ENCODE measurements at regions not wholly inside any gene's neighbourhood (a gene's known extent, or its start where the extent isn't known, plus 50 kb on each side); places are given as distances from the start of the nearest gene placed in this dataset.
"Not testable (repeated sequence)": the region's sequence is repeated elsewhere in the genome, so short reads cannot be mapped to it uniquely, and the experiment has no call there.

DNA sequence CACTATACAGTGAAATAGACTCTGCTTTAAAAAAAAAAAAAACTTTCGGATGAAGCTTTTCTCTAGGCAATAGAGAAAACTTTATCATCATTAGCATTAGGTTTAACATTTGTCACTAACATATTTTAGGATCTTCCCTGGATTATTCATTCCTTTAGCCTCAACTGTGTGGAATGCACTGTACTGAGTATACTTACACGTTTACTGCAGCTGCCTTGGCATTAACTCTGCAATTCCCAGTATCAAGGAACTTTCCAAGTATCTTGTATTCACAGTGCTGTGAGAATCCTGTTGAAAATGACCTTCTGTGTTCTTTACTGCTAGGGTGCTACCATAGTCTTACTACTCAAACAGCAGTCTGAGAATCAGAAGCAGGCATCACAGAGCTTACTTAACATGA is 328.2 kb upstream of the COL3A1 start:
- no peak for DNase-seq

DNA sequence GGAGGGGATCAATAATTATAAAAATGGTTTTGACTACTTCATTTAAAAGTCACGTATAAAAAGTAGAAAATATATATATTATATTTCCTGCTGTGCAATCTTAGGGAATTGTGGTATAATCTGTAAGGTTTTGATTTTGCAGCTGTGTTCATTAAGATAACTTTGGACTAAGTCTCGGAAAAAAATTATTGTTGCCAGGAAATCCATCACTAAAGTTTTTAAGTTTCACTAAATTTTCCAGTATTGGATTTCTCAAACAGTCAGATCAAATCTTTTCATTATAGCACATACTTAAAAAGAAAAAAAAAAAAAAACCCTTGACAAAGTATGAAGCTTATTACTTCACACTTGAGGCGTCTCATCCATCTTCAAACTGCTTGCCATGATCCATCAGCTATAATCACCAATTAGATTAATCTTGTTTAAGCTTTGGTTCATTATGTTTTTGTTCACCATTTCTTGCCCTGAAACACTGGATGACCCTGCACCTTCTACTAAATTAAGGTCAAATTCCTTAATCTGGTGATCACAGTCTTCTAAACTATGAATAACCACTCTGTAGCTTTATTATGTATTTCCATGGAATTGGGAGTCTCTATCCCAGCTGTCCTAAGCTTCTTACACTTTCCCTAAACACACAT is 326.6 kb upstream of the COL3A1 start:
- no peak for DNase-seq

DNA sequence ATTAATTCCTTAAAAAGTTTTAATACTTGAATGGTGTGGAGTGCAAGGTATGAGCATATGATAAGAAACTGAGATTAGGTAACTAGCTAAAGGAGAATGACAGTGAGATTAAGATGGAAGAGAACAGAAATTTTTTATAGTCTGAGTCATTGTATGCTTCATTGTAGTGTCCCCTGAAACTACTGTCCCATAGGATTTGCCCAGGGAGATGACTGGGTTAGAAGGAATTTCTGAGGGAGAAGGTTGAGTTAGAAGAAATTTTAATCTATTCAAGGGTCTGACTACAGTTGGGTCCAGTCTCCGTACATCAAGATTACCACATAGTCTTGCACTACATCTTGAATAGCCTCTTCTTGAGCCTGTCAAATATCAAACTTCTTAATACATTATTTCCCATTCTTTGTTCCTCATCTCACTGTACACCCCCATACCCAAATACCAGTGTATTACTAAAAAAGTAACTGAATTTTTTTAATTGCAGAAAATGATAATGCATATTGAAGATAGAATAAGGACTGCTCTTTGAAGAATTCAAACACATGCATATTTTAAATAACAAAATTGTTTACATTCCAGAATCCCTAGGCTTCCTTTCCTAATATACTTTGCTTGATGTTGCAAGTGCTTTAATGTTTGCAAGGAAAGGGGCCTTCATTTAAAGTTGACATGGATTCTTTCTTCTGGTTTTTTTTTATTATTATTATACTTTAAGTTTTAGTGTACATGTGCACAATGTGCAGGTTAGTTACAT is 314.3 kb upstream of the COL3A1 start:
- no peak for DNase-seq

DNA sequence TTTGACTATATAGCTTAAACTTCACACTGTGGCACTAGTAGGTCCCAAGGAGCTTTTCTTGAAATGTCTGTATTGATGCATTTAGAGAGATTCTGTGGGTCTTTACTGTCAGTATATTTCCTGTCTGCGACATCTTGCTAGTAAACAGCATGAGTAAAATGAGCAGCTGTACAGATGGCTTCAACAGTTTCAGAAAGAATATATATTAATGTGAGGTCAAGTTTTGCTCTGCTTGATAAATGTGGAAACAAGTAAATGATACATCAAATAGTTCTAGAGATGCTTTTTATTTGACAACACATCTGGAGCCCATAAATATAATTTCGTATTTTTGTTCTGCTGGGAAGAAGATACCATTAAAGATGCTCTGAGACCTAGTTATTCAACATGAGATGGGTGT is 310.9 kb upstream of the COL3A1 start:
- DNase-seq: no peak

DNA sequence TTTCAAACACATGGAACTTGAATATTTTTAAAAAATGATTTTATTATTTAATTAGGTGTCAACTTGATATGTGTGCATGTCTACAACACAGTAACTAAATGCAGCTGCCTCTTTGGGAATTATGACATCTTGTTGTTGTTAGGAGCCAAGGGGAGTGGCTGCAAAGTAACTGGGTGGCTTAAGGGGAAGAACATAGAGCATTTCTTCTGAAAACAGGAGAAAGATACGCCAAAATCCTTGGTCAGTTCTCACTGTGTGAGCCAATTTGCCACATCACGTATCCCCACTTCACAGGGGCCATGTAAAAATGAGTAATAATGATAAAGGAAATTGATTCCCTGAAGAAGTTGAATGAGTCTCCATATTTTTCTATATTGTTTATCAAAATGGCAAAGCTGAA is 309.8 kb upstream of the COL3A1 start:
- no peak for DNase-seq

DNA sequence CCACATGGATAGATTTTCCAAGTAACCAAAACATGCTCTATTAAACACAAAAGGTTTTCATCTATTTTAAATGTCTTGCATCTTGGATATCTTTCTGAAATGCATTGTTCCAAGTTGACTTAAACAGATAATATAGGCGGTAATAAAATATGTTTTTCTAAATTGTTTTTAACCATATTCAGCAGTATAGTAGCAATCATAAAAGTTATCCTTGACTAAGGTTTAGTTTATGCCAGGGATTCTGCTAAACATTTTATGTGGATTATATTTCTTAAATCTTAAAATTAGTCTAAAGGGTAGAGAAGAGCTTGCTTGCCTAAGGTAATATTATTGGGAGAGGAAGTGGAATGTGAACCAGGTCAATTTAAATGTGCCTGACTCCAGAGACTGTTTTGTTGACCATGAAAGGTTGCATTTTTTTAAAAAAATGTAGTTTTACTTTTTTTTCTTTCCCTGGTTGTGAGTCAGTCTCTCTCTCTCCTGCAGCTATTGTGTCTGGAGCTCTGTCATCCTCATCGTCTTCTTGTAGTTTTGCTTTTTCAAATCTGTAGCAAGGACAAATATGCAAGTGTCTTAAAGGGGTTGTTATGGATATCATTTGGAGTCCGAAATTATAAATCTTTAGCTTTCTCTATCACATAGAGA is 309.1 kb upstream of the COL3A1 start:
- no peak for DNase-seq

DNA sequence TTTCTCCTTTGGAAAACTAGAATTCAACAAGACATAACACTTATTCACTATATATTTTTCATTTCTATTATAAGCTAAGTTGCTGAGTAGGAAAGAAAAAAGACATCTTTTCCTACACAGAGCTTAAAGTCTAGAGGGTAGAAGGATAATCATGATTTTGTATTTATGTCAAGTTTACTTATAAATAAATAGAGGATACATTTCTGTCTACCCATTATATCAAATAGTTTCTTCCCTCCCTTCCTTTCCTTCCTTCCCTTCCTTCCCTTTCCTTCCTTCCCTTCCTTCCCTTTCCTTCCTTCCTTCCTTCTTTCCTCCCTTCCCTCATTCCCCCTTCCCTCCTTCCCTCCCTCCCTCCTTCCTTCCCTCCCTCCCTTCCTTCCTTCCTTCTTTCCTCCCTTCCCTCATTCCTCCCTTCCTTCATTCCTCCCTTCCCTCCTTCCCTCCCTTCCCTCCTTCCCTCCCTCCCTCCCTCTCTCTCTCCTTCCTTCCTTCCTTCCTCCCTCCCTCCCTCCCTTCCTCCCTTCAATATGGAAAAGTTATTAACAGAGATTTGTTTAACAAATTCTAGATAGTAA is 308.4 kb upstream of the COL3A1 start:
- DNase-seq: no peak

DNA sequence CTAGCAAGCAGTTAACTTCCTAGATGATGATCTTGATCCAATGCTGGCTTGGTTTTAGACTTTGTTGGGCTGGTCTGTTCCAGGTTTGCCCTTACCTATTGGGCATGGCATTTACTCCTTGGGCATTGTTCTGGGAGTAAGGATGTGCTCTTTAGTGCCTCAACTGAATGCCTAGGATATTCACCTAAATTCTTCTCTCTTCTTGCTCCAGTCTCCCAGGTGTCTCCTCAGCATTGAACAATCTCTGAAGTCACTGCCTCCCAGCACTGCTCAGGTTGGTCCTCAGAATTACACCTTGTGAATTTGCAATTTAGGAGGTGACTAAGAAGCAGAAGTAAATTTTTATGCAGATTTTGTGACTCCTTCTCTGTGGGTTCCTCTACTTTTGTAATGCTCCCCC is 307.7 kb upstream of the COL3A1 start:
- no peak for DNase-seq

DNA sequence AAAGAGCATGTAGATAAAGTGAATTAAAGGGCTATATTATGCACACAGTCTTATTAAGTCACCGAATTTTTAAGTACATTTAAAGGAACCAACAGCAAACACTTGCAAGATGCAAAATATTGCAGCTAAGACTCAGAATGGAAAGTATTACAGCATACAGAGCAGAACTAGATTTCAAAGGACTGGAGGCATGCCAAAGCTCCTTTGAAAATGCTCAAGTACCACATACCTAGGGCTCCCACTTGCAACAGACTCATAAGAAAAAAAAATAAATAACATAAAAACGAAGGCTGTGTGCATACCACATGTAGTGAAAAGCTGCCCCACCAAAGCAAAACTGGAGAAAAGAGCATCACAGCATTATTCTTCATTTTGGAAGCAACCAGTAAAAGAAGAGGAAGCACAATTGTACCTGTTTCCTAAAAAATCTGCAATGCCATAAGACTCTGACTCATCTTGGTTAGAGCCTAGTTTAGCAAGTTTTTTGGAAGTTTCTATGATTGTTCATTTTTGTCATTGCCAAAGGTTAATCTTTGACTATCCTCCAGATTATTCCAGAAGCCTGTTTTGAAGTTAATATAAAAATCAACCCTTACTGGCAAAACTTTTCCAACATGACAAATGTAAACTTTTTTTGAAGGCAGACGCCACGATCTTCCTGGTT is 306.0 kb upstream of the COL3A1 start:
- DNase-seq: no peak

DNA sequence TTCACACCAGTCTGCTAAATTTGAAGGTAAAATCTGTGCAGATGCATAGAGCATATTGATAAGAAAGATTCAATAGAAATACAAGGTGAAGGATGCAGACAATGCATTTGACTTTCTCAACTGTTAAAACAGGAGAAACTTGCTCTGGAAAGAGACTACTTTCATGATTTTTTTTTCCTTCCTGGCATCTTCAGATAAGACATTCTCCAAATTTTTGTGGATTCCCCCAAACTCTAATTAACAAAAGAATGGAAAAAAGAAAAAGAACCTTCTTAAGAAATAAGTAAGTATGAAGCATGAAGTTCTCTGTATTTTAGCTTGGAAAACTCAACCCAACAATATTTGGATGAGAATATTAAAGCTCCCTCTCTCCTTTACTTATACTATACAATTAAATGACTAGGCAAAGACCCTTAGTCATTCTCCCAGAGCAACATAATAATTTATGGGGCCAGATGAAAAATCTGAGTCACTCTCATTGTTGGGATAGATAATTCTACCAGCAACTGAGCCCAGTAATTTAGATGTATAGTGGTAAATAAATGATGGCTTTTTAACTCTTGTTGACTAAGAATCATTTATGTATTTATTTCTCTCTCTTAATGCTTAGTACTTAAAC is 298.7 kb upstream of the COL3A1 start:
- no peak for DNase-seq

DNA sequence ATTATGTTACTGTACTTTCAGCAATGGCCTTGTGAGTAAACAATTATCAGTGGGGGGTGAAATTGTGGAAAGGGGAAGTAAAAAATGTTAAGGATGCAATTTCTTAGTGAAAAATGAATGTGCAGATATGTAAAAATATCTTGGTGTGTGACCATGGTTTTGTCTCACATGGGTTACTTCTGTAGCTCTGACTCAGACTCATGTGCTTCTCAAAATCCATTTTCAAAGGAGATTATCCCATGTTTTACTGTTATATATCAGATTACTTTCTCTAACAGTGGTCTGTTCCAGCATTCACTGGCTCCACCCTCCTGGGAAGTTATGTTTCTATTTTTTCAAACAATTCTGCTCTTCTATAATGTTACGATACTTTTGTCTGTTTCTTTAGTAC is 298.2 kb upstream of the COL3A1 start:
- no peak for DNase-seq

DNA sequence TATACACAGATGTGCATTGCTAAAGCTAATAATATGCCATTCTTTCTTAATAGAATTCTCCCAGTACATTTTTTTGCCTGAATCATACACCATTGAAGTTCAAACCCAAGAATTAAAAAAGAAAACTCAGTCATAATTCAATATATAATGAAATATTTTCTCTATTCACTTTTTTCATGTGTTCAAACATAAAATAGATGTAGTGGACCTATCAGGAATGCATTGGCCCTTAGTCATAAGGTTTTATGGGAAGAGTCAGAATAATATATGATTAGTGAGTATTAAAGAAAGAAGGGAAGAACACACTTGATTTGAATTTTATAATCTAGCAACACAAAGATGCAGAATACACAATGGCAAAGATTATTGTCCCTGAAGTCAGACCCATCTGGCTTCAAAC is 297.0 kb upstream of the COL3A1 start:
- no peak for DNase-seq

DNA sequence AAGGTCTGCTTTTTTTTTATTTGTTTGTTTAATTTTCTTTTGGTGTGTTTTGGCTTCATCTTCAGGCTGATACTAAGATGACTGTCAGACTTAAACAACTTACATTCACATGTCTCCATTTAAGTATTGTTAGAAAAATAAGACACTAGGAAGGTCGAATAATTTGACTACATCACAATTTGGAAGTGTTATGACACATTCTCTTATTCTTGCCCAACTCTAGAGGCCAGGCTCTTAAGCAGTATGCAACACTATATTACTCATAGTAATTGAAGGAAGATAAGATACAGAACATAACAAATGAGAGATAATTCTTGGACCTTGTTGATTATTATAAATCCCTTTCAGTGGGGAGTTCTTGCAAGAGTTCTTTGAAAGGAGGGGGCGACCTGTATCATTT is 295.3 kb upstream of the COL3A1 start:
- no peak for DNase-seq

DNA sequence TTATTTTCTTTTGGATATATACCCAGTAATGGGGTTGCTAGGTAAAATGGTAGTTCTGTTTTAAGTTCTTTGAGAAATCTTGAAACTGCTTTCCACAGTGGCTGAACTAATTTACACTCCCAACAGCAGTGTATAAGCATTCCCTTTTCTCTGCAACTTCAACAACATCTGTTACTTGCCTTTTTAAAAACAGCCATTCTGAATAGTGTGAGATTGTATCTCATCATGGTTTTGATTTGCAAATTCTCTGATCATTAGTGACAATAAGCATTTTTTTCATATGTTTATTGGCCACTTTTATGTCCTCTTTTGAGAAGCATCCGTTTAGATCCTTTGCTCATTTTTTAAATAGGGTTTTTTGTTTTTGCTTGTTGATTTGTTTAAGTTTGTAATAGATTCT is 291.3 kb upstream of the COL3A1 start:
- DNase-seq: no peak

DNA sequence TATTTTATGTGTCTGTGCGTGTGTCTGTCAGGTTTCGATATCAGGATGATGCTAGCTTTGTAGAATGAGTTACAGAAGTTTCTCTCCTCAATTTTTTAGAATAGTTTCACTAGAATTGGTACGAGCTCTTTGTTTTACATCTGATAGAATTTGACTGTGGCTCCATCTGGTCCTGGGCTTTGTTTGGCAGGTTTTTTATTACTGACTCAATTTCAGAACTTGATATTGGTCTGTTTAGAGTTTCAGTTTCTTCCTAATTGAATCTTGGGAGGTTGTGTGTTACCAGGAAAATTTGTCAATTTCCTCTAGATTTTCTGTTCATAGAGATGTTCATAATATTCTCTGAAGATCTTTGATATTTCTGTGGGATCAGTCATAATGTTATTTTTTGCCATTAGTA is 289.4 kb upstream of the COL3A1 start:
- DNase-seq: no peak

DNA sequence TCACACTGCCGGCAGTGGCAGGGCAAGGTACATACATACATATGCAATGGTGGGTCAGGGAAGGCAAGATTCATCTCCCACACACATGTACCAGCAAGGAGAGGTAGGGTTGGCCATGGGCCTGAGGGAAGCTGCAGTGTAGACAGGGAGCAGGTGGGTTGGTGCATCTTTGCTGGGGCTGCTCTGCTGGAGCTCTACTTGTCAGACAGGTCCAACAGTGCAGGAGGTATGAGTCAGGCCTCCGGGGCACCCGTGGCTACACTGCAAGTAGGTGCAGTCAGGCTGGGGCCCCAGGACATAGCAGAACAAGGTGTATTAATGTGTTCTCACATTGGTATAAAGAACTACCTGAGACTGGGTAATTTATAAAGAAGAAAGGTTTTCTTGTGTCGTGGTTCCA is 281.1 kb upstream of the COL3A1 start:
- no peak for DNase-seq

DNA sequence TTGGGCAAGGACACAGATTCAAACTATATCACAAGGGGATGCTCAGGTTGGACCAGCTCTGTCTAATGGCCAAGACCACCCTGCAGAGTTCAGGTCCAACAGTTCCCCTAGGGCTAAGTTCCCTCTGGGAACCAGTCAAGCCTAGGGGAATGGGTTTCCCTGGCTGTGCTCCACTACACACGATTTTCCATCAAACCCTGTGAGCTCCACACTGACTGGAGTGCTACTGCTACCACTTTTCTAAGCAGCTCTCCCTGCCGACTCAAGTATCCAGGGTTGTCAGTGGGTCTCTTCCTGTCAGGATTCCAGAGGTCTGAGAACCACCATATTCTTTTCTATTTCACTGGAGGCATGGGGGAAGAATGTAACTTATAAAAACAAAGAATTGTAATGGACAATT is 280.4 kb upstream of the COL3A1 start:
- no peak for DNase-seq

DNA sequence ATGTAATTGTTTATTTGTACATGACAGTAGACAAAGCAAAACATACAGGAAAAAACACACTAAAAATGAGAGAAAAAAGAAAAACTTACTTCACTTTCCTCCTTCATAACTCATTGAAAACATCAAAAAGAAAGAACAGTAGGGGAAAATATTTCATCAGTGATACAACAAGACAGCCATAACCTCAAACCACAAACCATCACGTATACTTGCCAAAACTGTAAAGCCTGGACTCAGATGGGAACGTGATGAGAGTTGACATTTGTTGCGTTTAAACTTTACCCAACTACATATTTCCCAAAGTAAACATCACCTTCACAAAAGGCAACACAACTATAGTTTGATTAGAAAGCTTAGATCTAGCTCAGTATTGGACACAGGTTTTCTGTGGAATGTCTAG is 278.2 kb upstream of the COL3A1 start:
- DNase-seq: no peak

DNA sequence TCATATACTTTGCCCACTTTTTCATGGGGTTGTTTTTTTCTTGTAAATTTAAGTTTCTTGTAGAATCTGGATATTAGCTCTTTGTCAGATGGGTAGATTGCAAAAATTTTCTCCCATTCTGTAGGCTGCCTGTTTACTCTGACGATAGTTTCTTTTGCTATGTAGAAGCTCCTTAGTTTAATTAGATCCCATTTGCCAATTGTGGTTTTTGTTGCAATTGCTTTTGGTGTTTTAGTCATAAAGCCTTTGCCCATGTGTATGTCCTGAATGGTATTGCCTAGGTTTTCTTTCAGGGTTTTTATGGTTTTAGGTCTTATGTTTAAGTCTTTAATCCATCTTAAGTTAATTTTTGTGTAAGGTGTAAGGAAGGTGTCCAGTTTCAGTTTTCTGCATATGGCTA is 276.0 kb upstream of the COL3A1 start:
- not testable (repeated sequence) for DNase-seq

DNA sequence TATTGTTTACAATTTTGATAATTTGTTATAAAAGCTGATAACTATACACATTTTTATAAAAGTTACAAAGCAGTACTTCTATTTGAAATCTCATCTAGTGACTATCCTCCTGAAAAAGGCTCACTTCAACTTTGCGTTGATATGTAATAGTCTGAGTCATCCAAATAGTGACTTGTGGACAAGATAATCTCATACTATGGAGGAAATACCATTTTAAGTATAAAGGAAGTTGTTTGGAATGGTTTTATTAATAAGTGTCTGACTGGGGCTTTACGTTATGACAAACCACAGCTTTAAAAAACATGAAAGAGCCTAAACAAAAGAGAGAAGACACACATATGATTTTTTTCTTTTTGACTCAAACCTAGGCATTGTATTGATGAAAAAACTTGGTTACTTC is 272.3 kb upstream of the COL3A1 start:
- DNase-seq: no peak

DNA sequence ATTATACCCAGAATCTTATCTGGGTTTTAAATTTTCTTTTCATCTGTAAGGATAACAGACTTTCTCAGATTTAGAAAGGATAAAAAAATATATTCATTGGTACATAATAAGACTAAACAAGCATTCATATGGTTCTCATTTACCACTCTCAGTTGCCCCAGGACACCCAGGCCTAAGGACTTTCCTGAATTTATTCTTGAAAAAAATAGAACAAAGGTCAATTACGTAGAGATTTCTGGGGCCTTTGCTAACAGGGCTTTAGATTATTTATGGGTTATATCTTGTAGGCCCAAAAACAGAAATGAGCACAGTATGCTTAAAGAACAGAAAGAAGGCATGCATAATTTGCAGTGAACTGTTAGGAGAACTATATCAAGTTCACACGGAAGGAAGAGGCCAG is 269.0 kb upstream of the COL3A1 start:
- DNase-seq: no peak

DNA sequence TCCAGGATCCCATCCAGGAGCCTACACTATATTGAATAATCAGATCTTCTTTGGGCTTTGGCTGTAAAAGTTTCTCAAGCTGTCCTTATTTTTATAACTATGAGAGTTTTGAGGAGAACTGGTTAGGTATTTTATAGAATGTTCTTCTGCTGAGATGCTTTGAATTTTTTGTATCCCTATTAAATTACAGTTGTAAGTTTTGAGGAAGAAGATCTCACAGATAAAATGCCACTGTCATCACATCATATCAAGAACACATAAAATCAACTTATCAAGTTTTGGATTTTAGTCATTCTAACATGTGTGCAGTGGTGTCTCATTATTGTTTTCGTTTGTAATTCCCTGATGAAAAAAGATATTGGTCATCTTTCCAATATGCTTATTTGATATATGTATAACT is 260.2 kb upstream of the COL3A1 start:
- DNase-seq: no peak
